ENCODE measurements at regions not wholly inside any gene's neighbourhood (a gene's known extent, or its start where the extent isn't known, plus 50 kb on each side); places are given as distances from the start of the nearest gene placed in this dataset.
"Not testable (repeated sequence)": the region's sequence is repeated elsewhere in the genome, so short reads cannot be mapped to it uniquely, and the experiment has no call there.

GRCh38 chr7:152543799-152544198 is 108.0 kb upstream of the KMT2C start:
- DNase-seq (ENCODE audit: low spot score), result no peak

GRCh38 chr7:152541892-152542291 is 106.1 kb upstream of the KMT2C start:
- no peak for DNase-seq (ENCODE audit: low spot score)

- DNase-seq (ENCODE audit: low spot score), result not testable (repeated sequence)
Measured at GRCh38 chr7:152539190-152539495, 103.3 kb upstream of the KMT2C start.

GRCh38 chr7:152538346-152539189 is 102.8 kb upstream of the KMT2C start:
- not testable (repeated sequence) for DNase-seq (ENCODE audit: low spot score)

- DNase-seq (ENCODE audit: low spot score), result no peak
Measured at GRCh38 chr7:152537639-152538038, 101.8 kb upstream of the KMT2C start.

- no peak for DNase-seq (ENCODE audit: low spot score)
Measured at GRCh38 chr7:152528612-152529011, 92.8 kb upstream of the KMT2C start.

- DNase-seq (ENCODE audit: low spot score), result no peak
Measured at GRCh38 chr7:152527610-152528032, 91.8 kb upstream of the KMT2C start.

- DNase-seq (ENCODE audit: low spot score), result no peak
Measured at GRCh38 chr7:152523916-152524315, 88.1 kb upstream of the KMT2C start.

GRCh38 chr7:152522571-152523067 is 86.8 kb upstream of the KMT2C start:
- DNase-seq (ENCODE audit: low spot score), result peak; percentile 7

GRCh38 chr7:152521420-152522337 is 85.9 kb upstream of the KMT2C start:
- no peak for DNase-seq (ENCODE audit: low spot score)

- DNase-seq (ENCODE audit: low spot score), result no peak
Measured at GRCh38 chr7:152520861-152521302, 85.1 kb upstream of the KMT2C start.

- no peak for DNase-seq (ENCODE audit: low spot score)
Measured at GRCh38 chr7:152519290-152519689, 83.5 kb upstream of the KMT2C start.

- DNase-seq (ENCODE audit: low spot score), result no peak
Measured at GRCh38 chr7:152516216-152516615, 80.4 kb upstream of the KMT2C start.

GRCh38 chr7:152515266-152515950 is 79.6 kb upstream of the KMT2C start:
- not testable (repeated sequence) for DNase-seq (ENCODE audit: low spot score)

GRCh38 chr7:152514771-152515105 is 78.9 kb upstream of the KMT2C start:
- DNase-seq (ENCODE audit: low spot score), result no peak

GRCh38 chr7:152513861-152514770 is 78.3 kb upstream of the KMT2C start:
- no peak for DNase-seq (ENCODE audit: low spot score)

GRCh38 chr7:152512706-152513105 is 76.9 kb upstream of the KMT2C start:
- no peak for DNase-seq (ENCODE audit: low spot score)

GRCh38 chr7:152511736-152512135 is 75.9 kb upstream of the KMT2C start:
- no peak for DNase-seq (ENCODE audit: low spot score)

- no peak for DNase-seq (ENCODE audit: low spot score)
Measured at GRCh38 chr7:152508701-152509100, 72.9 kb upstream of the KMT2C start.

- DNase-seq (ENCODE audit: low spot score), result no peak
Measured at GRCh38 chr7:152505606-152506005, 69.8 kb upstream of the KMT2C start.

GRCh38 chr7:152504816-152505215 is 69.0 kb upstream of the KMT2C start:
- no peak for DNase-seq (ENCODE audit: low spot score)

Measured in cerebellar cortex (tissue), 1 donor.